Nephron (organoid): ENCODE measurements at regions not wholly inside any gene's neighbourhood (a gene's known extent, or its start where the extent isn't known, plus 50 kb on each side); places are given as distances from the start of the nearest gene placed in this dataset.
"Not testable (repeated sequence)": the region's sequence is repeated elsewhere in the genome, so short reads cannot be mapped to it uniquely, and the experiment has no call there.

ENCODE experiments used
- H3K27ac Mint-ChIP-seq, 3 experiments: 2 replicates each; pipeline ENCODE4 v1.8.0; 2020; ENCODE audit warnings: mixed read lengths in 3 of 3, mild to moderate bottlenecking in 2 of 3, moderate library complexity in 1 of 3
- H3K27me3 Mint-ChIP-seq: 2 replicates; pipeline ENCODE4 v1.8.0; 2021; ENCODE audit warnings: low read depth, mild to moderate bottlenecking, moderate library complexity, mixed read lengths
- H3K36me3 Mint-ChIP-seq: 2 replicates; pipeline ENCODE4 v1.8.0; 2020; ENCODE audit warnings: low read depth, mixed read lengths
- H3K4me1 Mint-ChIP-seq: 2 replicates; pipeline ENCODE4 v1.8.0; 2020; ENCODE audit warnings: mixed read lengths
- H3K4me3 Mint-ChIP-seq, 3 experiments: 2 replicates each; pipeline ENCODE4 v1.8.0; 2020; ENCODE audit warnings: mild to moderate bottlenecking in 3 of 3, mixed read lengths in 3 of 3, moderate library complexity in 2 of 3
- H3K9me3 Mint-ChIP-seq: 2 replicates; pipeline ENCODE4 v1.8.0; 2020; ENCODE audit warnings: mixed read lengths
- CTCF ChIP-seq, 3 experiments: fragments of 200-600 bp; sonication (generic); IDR thresholded peaks; one replicate each; pipeline ENCODE4 v1.5.0; 2021; ENCODE audit warnings: antibody characterized with exemption in 3 of 3; ENCODE audit not compliant: unreplicated experiment in 3 of 3

DNA sequence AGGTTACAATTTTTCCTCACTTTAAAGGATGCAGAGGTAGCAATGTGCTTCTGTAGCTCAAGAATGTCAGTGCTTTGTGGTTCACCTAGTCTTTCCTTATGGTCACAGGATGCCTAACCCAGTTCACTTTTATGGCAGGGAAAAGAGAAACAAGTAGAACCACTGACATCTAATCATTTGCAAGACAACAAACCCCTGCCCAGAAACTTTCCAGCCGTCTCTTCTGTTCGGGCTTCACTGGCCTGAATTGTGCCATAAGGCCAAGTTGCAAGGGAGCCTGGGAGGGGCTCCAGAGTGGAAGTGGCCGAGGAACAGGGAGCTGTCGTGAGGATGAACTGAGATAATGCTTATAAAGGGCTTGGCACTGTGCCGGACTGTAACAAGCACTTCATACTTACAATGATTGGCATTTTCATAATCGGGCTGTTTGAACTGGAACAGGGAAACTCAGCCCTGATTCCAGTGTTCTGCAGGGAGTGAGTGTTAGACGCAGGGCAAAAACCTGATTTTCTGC, 212.6 kb downstream of the BCAS1 start:
- Mint-ChIP-seq H3K27ac (peak overlapping the region in 2 of 3 experiments; percentile 44 to 56), H3K9me3 (no peaks in the 10 kb centered on the region), H3K4me1 (peaks cover 2% of the 10 kb centered on the region), H3K27me3 (peaks cover 3% of the 10 kb centered on the region), H3K4me3 (no peak overlapping the region), H3K36me3 (no peaks in the 10 kb centered on the region)
- no peak for TF ChIP-seq CTCF (IDR thresholded peaks at IDR 0.05; ENCODE audit: unreplicated experiment in 3 of 3)

GRCh38 chr20:53856300-53857295, 213.8 kb downstream of the BCAS1 start:
- Mint-ChIP-seq H3K27me3 (peaks cover 3% of the 10 kb centered on the region), H3K9me3 (no peaks in the 10 kb centered on the region), H3K4me3 (no peak overlapping the region), H3K4me1 (no peaks in the 10 kb centered on the region), H3K27ac (no peak overlapping the region), H3K36me3 (no peaks in the 10 kb centered on the region)
- no peak for TF ChIP-seq CTCF (IDR thresholded peaks at IDR 0.05; ENCODE audit: unreplicated experiment in 3 of 3)

GRCh38 chr20:53855733-53856132, 214.7 kb downstream of the BCAS1 start:
- no peaks in the 10 kb centered on the region for H3K36me3 Mint-ChIP-seq
- H3K4me1 Mint-ChIP-seq = no peaks in the 10 kb centered on the region
- peak overlapping the region; percentile 14 to 60 (median 37) for H3K27ac Mint-ChIP-seq
- no peak overlapping the region for H3K4me3 Mint-ChIP-seq
- no peaks in the 10 kb centered on the region for H3K9me3 Mint-ChIP-seq
- no peak for TF ChIP-seq CTCF (IDR thresholded peaks at IDR 0.05; ENCODE audit: unreplicated experiment in 3 of 3)
- H3K27me3 Mint-ChIP-seq = no peaks in the 10 kb centered on the region

- not testable (repeated sequence) for H3K9me3 Mint-ChIP-seq, H3K36me3 Mint-ChIP-seq, H3K27me3 Mint-ChIP-seq, H3K4me3 Mint-ChIP-seq, H3K27ac Mint-ChIP-seq, H3K4me1 Mint-ChIP-seq
Measured at GRCh38 chr20:53854609-53854926, 215.8 kb downstream of the BCAS1 start.

GRCh38 chr20:53853111-53853713, 217.2 kb downstream of the BCAS1 start:
- H3K27ac Mint-ChIP-seq = no peak overlapping the region
- no peak for TF ChIP-seq CTCF (IDR thresholded peaks at IDR 0.05; ENCODE audit: unreplicated experiment in 3 of 3)
- H3K4me1 Mint-ChIP-seq = no peaks in the 10 kb centered on the region
- H3K36me3 Mint-ChIP-seq = no peaks in the 10 kb centered on the region
- H3K9me3 Mint-ChIP-seq = no peaks in the 10 kb centered on the region
- peaks cover 3% of the 10 kb centered on the region for H3K27me3 Mint-ChIP-seq
- no peak overlapping the region for H3K4me3 Mint-ChIP-seq

- Mint-ChIP-seq H3K4me1 (no peaks in the 10 kb centered on the region), H3K36me3 (no peaks in the 10 kb centered on the region), H3K4me3 (no peak overlapping the region), H3K9me3 (no peaks in the 10 kb centered on the region), H3K27me3 (peaks cover 3% of the 10 kb centered on the region), H3K27ac (no peak overlapping the region)
- no peak for TF ChIP-seq CTCF (IDR thresholded peaks at IDR 0.05; ENCODE audit: unreplicated experiment in 3 of 3)
Measured at GRCh38 chr20:53852691-53853090, 217.7 kb downstream of the BCAS1 start.
